ENCODE measurements at regions not wholly inside any gene's neighbourhood (a gene's known extent, or its start where the extent isn't known, plus 50 kb on each side); places are given as distances from the start of the nearest gene placed in this dataset.

GRCh38 chr18:22253676-22254075, 84.3 kb downstream of the GATA6 start:
- DNase-seq (ENCODE audit: low read depth in 1 of 2, low spot score in 1 of 2), result no peak
- in situ Hi-C loops (cut with HindIII; ENCODE audit: low pct_unique_long_range_greater_than_20kb, low sequenced_read_pairs), result no loop called here
- TF ChIP-seq JUND (IDR thresholded peaks at IDR 0.05; ENCODE audit: low read depth), result no peak

GRCh38 chr18:22253156-22253555, 83.8 kb downstream of the GATA6 start:
- TF ChIP-seq JUND (IDR thresholded peaks at IDR 0.05; ENCODE audit: low read depth), result no peak
- DNase-seq (ENCODE audit: low read depth in 1 of 2, low spot score in 1 of 2), result no peak
- in situ Hi-C loops (cut with HindIII; ENCODE audit: low pct_unique_long_range_greater_than_20kb, low sequenced_read_pairs), result no loop called here
